Heart left ventricle (tissue), 16 donors: ENCODE measurements at regions not wholly inside any gene's neighbourhood (a gene's known extent, or its start where the extent isn't known, plus 50 kb on each side); places are given as distances from the start of the nearest gene placed in this dataset.

ENCODE experiments used
- ATAC-seq, 4 donors: fragments of 200-7000 bp; cut with Tn5 transposase; one replicate each; pipeline ENCODE4 v1.9.1; 2020 to 2022; ENCODE audit warnings: moderate library complexity in 4 of 4, mild to moderate bottlenecking in 3 of 4, moderate number of reproducible peaks in 1 of 4
- DNase-seq, 5 donors: peaks; one replicate each; pipeline ENCODE4 v3.0.0-alpha.2; 2020
- H3K27ac ChIP-seq, 12 donors: fragments of 200-600 bp; sonication (generic) in 4 of 12; one replicate each; pipeline versions ENCODE4 v1.5.0 to v1.8.0; 2016 to 2022; ENCODE audit warnings: mild to moderate bottlenecking in 2 of 12
- H3K27me3 ChIP-seq, 9 donors: fragments of 200-600 bp; sonication (generic) in 2 of 9; one replicate each; pipeline versions ENCODE4 v1.5.1 to v1.8.0; 2016 to 2022; ENCODE audit warnings: mild to moderate bottlenecking in 3 of 9
- H3K36me3 ChIP-seq, 9 donors: fragments of 200-600 bp; sonication (generic) in 2 of 9; one replicate each; pipeline versions ENCODE4 v1.5.0 to v1.8.0; 2018 to 2022; ENCODE audit warnings: mild to moderate bottlenecking in 2 of 9
- H3K4me1 ChIP-seq, 12 donors: fragments of 200-600 bp; sonication (generic) in 4 of 12; one replicate each; pipeline versions ENCODE4 v1.5.0 to v1.8.0; 2016 to 2022; ENCODE audit warnings: mild to moderate bottlenecking in 3 of 12
- H3K4me3 ChIP-seq, 12 donors: fragments of 200-600 bp; sonication (generic) in 4 of 12; one replicate each; pipeline versions ENCODE4 v1.5.0 to v1.8.0; 2017 to 2022; ENCODE audit warnings: mild to moderate bottlenecking in 9 of 12, moderate library complexity in 4 of 12
- H3K9me3 ChIP-seq, 12 donors: fragments of 200-600 bp; sonication (generic) in 4 of 12; one replicate each; pipeline versions ENCODE4 v1.5.0 to v1.8.0; 2016 to 2022; ENCODE audit warnings: mild to moderate bottlenecking in 1 of 12
- POLR2A ChIP-seq, 2 donors: fragments of 450-650 bp; IDR thresholded peaks; one replicate each; pipeline ENCODE4 v1.6.1; 2017; ENCODE audit warnings: antibody characterized with exemption in 2 of 2, mild to moderate bottlenecking in 2 of 2, moderate library complexity in 2 of 2
- WGBS, 4 donors: extraction: QIAGEN DNeasy Blood & Tissue Kit in 2 of 4; methylation state at CpG; one replicate each; pipeline versions ENCODE4 v1.1.5 to v1.1.7; 2013 to 2018; 5-methylcytosine and 5-hydroxymethylcytosine counted together
- intact Hi-C, 10 donors: fragments of 100-400 bp; cut with DNase I; formaldehyde crosslinking; loops; one replicate each; pipeline versions ENCODE4 v1.11.1 to v1.14.2; 2022
- TF ChIP-seq, protein P1 (sequence below), 12 donors: fragments of 200-600 bp; sonication (generic) in 4 of 12; IDR thresholded peaks; one replicate each; pipeline versions ENCODE4 v1.5.0 to v1.8.0; 2018 to 2022; ENCODE audit warnings: antibody characterized with exemption in 12 of 12, mild to moderate bottlenecking in 5 of 12
- donor health status: ischemic (EF 13 %, LVEDD 7.1; RV severe dilation, severe dysfunction).
- donor health status: healthy with polysubstance abuse.
- donor health status: DM: no; HTN: yes; CAD: no.
- donor health status: DM: no; HTN: no; CAD: no.
- donor health status: ischemic (EF 25% LVEDD 6.9; RV normal size, moderate dysfunction).
- donor health status: ischemic (EF 25% LVEDD 5.7; RV mildly dilated, moderate dysfunction).
- donor health status: healthy.
- donor health status: DM: yes; HTN: yes; CAD: no.
- donor health status: ischemic (EF 35%, LVEDD 5.7; RV mildly dilated, moderate dysfunction).
- donor health status: nonischemic (EF 11% LVEDD 7.7; RV severe dilation, severe dysfunction).
- donor health status: DM: yes; HTN: yes; CAD: no.
- donor health status: PGD.
- donor health status: ischemic (EF 29% LVEDD 5.4; RV normal size, mild dysfunction).
- donor health status: nonischemic (EF 23%, LVEDD 6.1; RV moderate dilation, normal function).

DNA sequence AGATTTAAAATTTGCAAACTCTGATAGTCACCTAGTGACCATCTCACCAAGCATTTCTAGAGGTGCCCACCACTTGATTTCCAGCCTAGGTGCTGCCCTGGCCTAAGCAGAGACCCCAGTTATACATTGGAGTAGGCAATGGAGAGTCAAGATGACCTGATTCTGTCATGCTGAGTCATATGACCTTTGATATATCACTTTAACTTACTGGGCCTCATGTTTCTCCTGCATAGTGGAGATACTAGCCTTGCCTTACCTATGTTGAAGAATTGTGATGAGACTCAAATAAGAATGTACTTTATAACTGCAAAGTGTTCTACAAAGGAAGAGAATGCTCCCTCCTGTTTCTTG, 75.5 kb upstream of the XCR1 start:
- intact Hi-C loops: no loop called here
- no peaks in the 10 kb centered on the region for H3K27me3 ChIP-seq
- no peak for DNase-seq
- TF ChIP-seq, protein P1, sequence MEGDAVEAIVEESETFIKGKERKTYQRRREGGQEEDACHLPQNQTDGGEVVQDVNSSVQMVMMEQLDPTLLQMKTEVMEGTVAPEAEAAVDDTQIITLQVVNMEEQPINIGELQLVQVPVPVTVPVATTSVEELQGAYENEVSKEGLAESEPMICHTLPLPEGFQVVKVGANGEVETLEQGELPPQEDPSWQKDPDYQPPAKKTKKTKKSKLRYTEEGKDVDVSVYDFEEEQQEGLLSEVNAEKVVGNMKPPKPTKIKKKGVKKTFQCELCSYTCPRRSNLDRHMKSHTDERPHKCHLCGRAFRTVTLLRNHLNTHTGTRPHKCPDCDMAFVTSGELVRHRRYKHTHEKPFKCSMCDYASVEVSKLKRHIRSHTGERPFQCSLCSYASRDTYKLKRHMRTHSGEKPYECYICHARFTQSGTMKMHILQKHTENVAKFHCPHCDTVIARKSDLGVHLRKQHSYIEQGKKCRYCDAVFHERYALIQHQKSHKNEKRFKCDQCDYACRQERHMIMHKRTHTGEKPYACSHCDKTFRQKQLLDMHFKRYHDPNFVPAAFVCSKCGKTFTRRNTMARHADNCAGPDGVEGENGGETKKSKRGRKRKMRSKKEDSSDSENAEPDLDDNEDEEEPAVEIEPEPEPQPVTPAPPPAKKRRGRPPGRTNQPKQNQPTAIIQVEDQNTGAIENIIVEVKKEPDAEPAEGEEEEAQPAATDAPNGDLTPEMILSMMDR (IDR thresholded peaks at IDR 0.05): no peak
- no peak for TF ChIP-seq POLR2A (IDR thresholded peaks at IDR 0.05)
- H3K4me3 ChIP-seq: no peak overlapping the region
- peaks cover 0 to 8% (median 0%) of the 10 kb centered on the region in 12 donors for H3K9me3 ChIP-seq
- H3K36me3 ChIP-seq: no peaks in the 10 kb centered on the region
- peaks cover 0 to 71% (median 0%) of the 10 kb centered on the region in 12 donors for H3K4me1 ChIP-seq
- no peak for ATAC-seq
- no peak overlapping the region for H3K27ac ChIP-seq

DNA sequence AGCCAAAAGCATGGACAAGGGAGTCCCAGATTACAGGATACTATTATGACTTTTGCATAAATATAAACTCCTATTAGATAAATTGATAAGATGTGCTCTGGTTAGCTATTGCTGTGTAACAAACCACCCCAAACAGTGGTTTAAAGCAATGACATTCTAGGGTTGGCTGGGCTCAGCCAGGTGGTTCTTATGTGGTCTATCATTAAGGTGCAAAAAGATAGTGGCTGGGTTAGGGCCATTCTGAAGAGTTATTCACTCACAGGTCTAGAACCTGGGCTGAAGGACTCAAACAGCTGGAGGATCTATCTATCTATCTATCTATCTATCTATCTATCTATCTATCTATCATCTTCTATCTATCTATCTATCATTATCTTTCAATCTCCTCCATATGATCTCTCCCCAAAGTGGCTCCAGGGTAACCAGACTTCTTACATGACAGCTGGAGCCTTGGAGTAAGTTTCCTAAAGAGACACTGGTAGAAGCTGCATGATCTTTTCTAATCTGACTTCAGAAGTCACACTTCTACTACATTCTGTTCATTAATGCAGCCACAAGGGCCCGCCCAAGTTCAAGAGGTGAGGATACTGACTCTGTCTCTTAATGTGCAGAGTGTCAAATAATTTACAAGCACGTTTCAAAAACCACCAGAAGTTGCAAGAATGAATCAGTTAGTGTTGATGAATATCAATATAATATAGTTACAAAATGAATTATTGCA, 74.9 kb upstream of the XCR1 start:
- no peak for TF ChIP-seq POLR2A (IDR thresholded peaks at IDR 0.05)
- TF ChIP-seq, protein P1 (IDR thresholded peaks at IDR 0.05): no peak
- WGBS, 4 donors: 42 to 66% (median 50%) methylated on average over 2 of the region's 2 CpGs
- DNase-seq: no peak
- H3K4me1 ChIP-seq: peaks cover 0 to 74% (median 0%) of the 10 kb centered on the region in 12 donors
- intact Hi-C loops: no loop called here
- no peak overlapping the region for H3K4me3 ChIP-seq
- H3K27ac ChIP-seq: peak overlapping the region in 1 of 12 donors; percentile 96
- H3K27me3 ChIP-seq: no peaks in the 10 kb centered on the region
- H3K36me3 ChIP-seq: no peaks in the 10 kb centered on the region
- peaks cover 0 to 8% (median 0%) of the 10 kb centered on the region in 12 donors for H3K9me3 ChIP-seq
- no peak for ATAC-seq

DNA sequence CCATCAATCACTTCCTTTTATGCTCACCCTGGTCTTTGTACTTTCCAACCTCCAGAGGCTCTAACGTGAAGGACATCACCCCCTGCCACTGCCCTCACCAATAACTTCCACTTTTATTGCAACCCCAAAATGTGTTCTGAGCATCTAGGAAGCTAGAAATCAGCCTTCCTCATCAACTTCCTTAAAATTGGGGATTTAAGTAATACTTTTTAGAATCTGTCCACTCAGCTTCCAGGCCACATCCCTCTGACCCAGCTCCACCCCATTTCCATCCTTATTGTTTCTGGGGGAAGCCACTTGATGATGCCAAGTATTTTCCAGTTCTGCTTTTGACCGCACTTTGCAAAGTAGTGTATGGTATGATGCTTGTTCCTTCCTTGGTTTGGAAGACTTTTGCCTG, 73.5 kb upstream of the XCR1 start:
- DNase-seq (peak in 1 of 5 donors; percentile 33), ATAC-seq (peak; percentile 40 to 72 (median 55))
- no peaks in the 10 kb centered on the region for H3K36me3 ChIP-seq
- WGBS, 4 donors: 70 to 76% (median 74%) methylated on average over 2 of the region's 2 CpGs
- intact Hi-C loops: no loop called here
- H3K27ac ChIP-seq: peak overlapping the region in 2 of 12 donors; percentile 57 to 96
- H3K4me3 ChIP-seq: no peak overlapping the region
- TF ChIP-seq, protein P1 (IDR thresholded peaks at IDR 0.05): no peak
- no peak for TF ChIP-seq POLR2A (IDR thresholded peaks at IDR 0.05)
- peaks cover 0 to 8% (median 0%) of the 10 kb centered on the region in 12 donors for H3K9me3 ChIP-seq
- H3K4me1 ChIP-seq: peaks cover 0 to 86% (median 0%) of the 10 kb centered on the region in 12 donors
- H3K27me3 ChIP-seq: no peaks in the 10 kb centered on the region

DNA sequence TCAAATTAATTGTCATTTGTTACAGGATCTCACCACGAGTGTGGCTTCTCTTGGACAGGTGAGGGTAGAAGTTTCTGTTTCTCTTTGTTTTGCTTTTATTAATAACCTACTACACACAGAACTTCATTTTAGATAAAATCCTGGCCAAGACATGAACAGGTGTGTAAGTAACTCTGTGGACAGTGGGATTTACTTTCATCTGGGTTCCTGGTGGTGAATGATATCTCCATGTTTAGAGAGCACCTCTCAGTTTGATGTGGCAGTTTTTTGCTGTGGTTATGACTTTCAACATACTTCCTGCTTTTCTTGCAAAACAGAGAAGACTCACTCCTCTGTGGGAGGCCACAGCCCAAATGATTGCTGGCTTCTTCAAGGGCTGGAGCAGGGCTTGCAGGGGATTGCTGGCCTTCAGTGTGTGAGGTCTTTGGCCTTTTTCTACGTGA, 71.1 kb upstream of the XCR1 start:
- no peak overlapping the region for H3K4me3 ChIP-seq
- H3K27ac ChIP-seq: peak overlapping the region; percentile 13 to 96 (median 49)
- peaks cover 0 to 87% (median 0%) of the 10 kb centered on the region in 12 donors for H3K4me1 ChIP-seq
- DNase-seq (peak in 3 of 5 donors; percentile 31 to 58 (median 43)), ATAC-seq (peak; percentile 24 to 79 (median 66))
- H3K27me3 ChIP-seq: no peaks in the 10 kb centered on the region
- H3K9me3 ChIP-seq: peaks cover 0 to 8% (median 0%) of the 10 kb centered on the region in 12 donors
- WGBS, 4 donors: 63 to 78% (median 66%) methylated on average over 2 of the region's 2 CpGs
- TF ChIP-seq, protein P1 (IDR thresholded peaks at IDR 0.05): no peak
- no peak for TF ChIP-seq POLR2A (IDR thresholded peaks at IDR 0.05)
- intact Hi-C loops: loop anchor here in 1 of 10 donors (5.0 kb wide), 1 partner anchor 274 kb away; the partner anchor contains the start of gene CCR5
- H3K36me3 ChIP-seq: no peaks in the 10 kb centered on the region
